Pulmonary artery endothelial cell (primary cell): ENCODE measurements at regions not wholly inside any gene's neighbourhood (a gene's known extent, or its start where the extent isn't known, plus 50 kb on each side); places are given as distances from the start of the nearest gene placed in this dataset.

ENCODE experiments used
- DNase-seq: peaks from one replicate; pipeline ENCODE4 v3.0.0-alpha.2; 2011; ENCODE audit warnings: low read depth, low spot score

GRCh38 chr18:34977838-34978532 lies 63.2 kb upstream of the MAPRE2 start:
- DNase-seq, result no peak

- no peak for DNase-seq
Observed at GRCh38 chr18:34978533-34978893, 62.7 kb upstream of the MAPRE2 start.

- DNase-seq, result peak; percentile 95
Observed at GRCh38 chr18:34978953-34979608, 62.1 kb upstream of the MAPRE2 start.

GRCh38 chr18:34981487-34981886 lies 59.7 kb upstream of the MAPRE2 start:
- DNase-seq, result no peak

- no peak for DNase-seq
Observed at GRCh38 chr18:34985963-34986362, 55.2 kb upstream of the MAPRE2 start.

- peak; percentile 29 for DNase-seq
Observed at GRCh38 chr18:34990597-34990996, 50.6 kb upstream of the MAPRE2 start.

GRCh38 chr18:34991152-34991551 lies 50.1 kb upstream of the MAPRE2 start:
- DNase-seq, result no peak
